ENCODE measurements at regions not wholly inside any gene's neighbourhood (a gene's known extent, or its start where the extent isn't known, plus 50 kb on each side); places are given as distances from the start of the nearest gene placed in this dataset.

- no peak for TF ChIP-seq CEBPB (IDR thresholded peaks at IDR 0.05)
- TF ChIP-seq REST (IDR thresholded peaks at IDR 0.05; ENCODE audit: low read depth): no peak
- TF ChIP-seq EP300 (IDR thresholded peaks at IDR 0.05; ENCODE audit: borderline replicate concordance): no peak
- no peak for TF ChIP-seq TAF1 (IDR thresholded peaks at IDR 0.05; ENCODE audit: low read depth)
- TF ChIP-seq, protein P1, sequence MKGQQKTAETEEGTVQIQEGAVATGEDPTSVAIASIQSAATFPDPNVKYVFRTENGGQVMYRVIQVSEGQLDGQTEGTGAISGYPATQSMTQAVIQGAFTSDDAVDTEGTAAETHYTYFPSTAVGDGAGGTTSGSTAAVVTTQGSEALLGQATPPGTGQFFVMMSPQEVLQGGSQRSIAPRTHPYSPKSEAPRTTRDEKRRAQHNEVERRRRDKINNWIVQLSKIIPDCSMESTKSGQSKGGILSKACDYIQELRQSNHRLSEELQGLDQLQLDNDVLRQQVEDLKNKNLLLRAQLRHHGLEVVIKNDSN (IDR thresholded peaks at IDR 0.05): no peak
- TF ChIP-seq CREB1 (IDR thresholded peaks at IDR 0.05; ENCODE audit: low read depth): no peak
- no peak for TF ChIP-seq EGR1 (IDR thresholded peaks at IDR 0.05)
- no peak for TF ChIP-seq RAD21 (IDR thresholded peaks at IDR 0.05; ENCODE audit: low read depth)
Observed at GRCh38 chr3:181382656-181383055, 329.1 kb upstream of the SOX2 start.
